ENCODE measurements at regions not wholly inside any gene's neighbourhood (a gene's known extent, or its start where the extent isn't known, plus 50 kb on each side); places are given as distances from the start of the nearest gene placed in this dataset.

DNA sequence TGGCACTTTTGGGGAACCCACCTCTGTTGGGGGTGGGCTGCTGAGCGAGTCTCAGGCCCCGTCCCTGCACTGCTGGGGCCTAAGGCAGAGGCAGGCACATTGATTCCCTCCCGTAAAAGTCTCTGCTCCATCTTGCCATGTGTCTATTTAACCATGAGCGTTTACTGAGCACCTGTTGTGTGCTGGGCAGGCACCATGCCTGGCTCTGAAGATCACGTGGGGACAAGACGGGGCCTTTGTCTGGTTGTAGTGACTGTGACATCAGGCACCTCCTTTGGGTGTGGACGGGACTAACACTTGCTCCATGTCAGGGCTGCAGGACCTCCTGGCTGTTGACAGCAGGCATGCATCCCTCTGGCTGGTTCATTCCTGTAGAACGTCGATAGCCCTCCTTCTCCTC lies 204.7 kb upstream of the CIBAR2 start:
- WGBS (ENCODE audit: extremely low coverage, insufficient coverage, insufficient read length) = no CpG with 5 or more reads among the region's 9 CpGs

DNA sequence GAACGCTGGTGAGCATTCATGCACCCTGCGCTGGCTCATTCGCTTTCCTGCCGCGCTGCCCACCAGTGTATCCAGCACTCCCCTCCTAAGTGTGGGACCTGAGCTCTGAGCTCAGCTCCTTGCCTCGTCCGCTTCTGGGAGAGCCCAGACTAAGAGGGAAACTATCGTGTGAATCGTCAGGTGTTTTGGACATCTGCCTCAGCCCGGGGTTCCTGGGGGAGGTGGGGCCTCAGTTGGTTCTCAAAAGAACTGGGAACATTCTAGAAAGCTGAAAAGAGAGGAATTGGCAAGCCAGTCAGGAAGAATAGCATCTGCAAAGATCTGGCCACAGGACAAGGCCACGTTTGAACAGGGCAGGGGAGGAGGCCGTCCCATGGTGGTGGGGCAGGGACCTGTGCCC lies 205.4 kb upstream of the CIBAR2 start:
- Histone ChIP-seq H2BK5ac (ENCODE audit: low read depth, low read length, poor library complexity) (no peak overlapping the region), H3K9ac (ENCODE audit: low read length) (no peak overlapping the region), H4K91ac (ENCODE audit: low read depth, low read length) (no peak overlapping the region), H3K18ac (ENCODE audit: low read length) (no peak overlapping the region), H2BK12ac (ENCODE audit: low read length) (no peak overlapping the region), H3K4me1 (ENCODE audit: control insufficient read depth in 1 of 2, insufficient read depth in 2 of 2, low read length in 2 of 2) (peaks cover 7 to 11% of the 10 kb centered on the region in 2 experiments), H3K79me2 (ENCODE audit: control insufficient read depth, insufficient read depth, low read length, poor library complexity) (no peaks in the 10 kb centered on the region), H3K27ac (ENCODE audit: low read depth, low read length) (no peak overlapping the region), H3K4me2 (ENCODE audit: low read length) (no peak overlapping the region), H3K36me3 (ENCODE audit: control insufficient read depth in 1 of 2, insufficient read depth in 2 of 2, low read length in 2 of 2) (no peaks in the 10 kb centered on the region), H2AFZ (ENCODE audit: insufficient read depth, low read length, poor library complexity) (no peak overlapping the region), H3K9me3 (ENCODE audit: insufficient read depth, low read depth, low read length) (peaks cover under 1% of the 10 kb centered on the region), H4K8ac (ENCODE audit: low read depth, low read length) (no peak overlapping the region), H3K4me3 (ENCODE audit: low read depth, low read length) (no peak overlapping the region), H3K14ac (ENCODE audit: low read length) (no peak overlapping the region), H3K27me3 (ENCODE audit: insufficient read depth, low read length) (no peaks in the 10 kb centered on the region), H2AK5ac (ENCODE audit: low read length) (no peak overlapping the region), H3K79me1 (ENCODE audit: low read length) (no peaks in the 10 kb centered on the region), H3K23ac (ENCODE audit: low read length) (no peak overlapping the region), H2BK120ac (ENCODE audit: insufficient read depth, low read length, poor library complexity) (no peak overlapping the region), H3K4ac (ENCODE audit: low read depth, low read length) (no peak overlapping the region), H4K12ac (ENCODE audit: low read depth, low read length) (no peak overlapping the region)
- WGBS (ENCODE audit: extremely low coverage, insufficient coverage, insufficient read length) = no CpG with 5 or more reads among the region's 12 CpGs
- DNase-seq = no peak

More for the DNA sequence above, 204.7 kb upstream of the CIBAR2 start:
- H3K4me1 ChIP-seq (ENCODE audit: control insufficient read depth in 1 of 2, insufficient read depth in 2 of 2, low read length in 2 of 2) = peaks cover 12% of the 10 kb centered on the region in 2 experiments
- H3K9me3 ChIP-seq (ENCODE audit: insufficient read depth, low read depth, low read length) = peaks cover 2% of the 10 kb centered on the region
- no peaks in the 10 kb centered on the region for H3K36me3 ChIP-seq (ENCODE audit: control insufficient read depth in 1 of 2, insufficient read depth in 2 of 2, low read length in 2 of 2)
- H2AK5ac ChIP-seq (ENCODE audit: low read length) = no peak overlapping the region
- H4K8ac ChIP-seq (ENCODE audit: low read depth, low read length) = no peak overlapping the region
- H3K9ac ChIP-seq (ENCODE audit: low read length) = no peak overlapping the region
- H2BK120ac ChIP-seq (ENCODE audit: insufficient read depth, low read length, poor library complexity) = no peak overlapping the region
- no peak overlapping the region for H4K12ac ChIP-seq (ENCODE audit: low read depth, low read length)
- no peak overlapping the region for H3K4me2 ChIP-seq (ENCODE audit: low read length)
- no peak for DNase-seq
- H2BK12ac ChIP-seq (ENCODE audit: low read length) = no peak overlapping the region
- H3K27ac ChIP-seq (ENCODE audit: low read depth, low read length) = no peak overlapping the region
- no peak overlapping the region for H2BK5ac ChIP-seq (ENCODE audit: low read depth, low read length, poor library complexity)
- no peak overlapping the region for H3K4me3 ChIP-seq (ENCODE audit: low read depth, low read length)
- H3K23ac ChIP-seq (ENCODE audit: low read length) = no peak overlapping the region
- peak overlapping the region; percentile 22 for H3K18ac ChIP-seq (ENCODE audit: low read length)
- no peaks in the 10 kb centered on the region for H3K79me2 ChIP-seq (ENCODE audit: control insufficient read depth, insufficient read depth, low read length, poor library complexity)
- H2AFZ ChIP-seq (ENCODE audit: insufficient read depth, low read length, poor library complexity) = no peak overlapping the region
- H4K91ac ChIP-seq (ENCODE audit: low read depth, low read length) = no peak overlapping the region
- H3K27me3 ChIP-seq (ENCODE audit: insufficient read depth, low read length) = no peaks in the 10 kb centered on the region
- no peak overlapping the region for H3K14ac ChIP-seq (ENCODE audit: low read length)
- H3K79me1 ChIP-seq (ENCODE audit: low read length) = no peaks in the 10 kb centered on the region
- no peak overlapping the region for H3K4ac ChIP-seq (ENCODE audit: low read depth, low read length)

DNA sequence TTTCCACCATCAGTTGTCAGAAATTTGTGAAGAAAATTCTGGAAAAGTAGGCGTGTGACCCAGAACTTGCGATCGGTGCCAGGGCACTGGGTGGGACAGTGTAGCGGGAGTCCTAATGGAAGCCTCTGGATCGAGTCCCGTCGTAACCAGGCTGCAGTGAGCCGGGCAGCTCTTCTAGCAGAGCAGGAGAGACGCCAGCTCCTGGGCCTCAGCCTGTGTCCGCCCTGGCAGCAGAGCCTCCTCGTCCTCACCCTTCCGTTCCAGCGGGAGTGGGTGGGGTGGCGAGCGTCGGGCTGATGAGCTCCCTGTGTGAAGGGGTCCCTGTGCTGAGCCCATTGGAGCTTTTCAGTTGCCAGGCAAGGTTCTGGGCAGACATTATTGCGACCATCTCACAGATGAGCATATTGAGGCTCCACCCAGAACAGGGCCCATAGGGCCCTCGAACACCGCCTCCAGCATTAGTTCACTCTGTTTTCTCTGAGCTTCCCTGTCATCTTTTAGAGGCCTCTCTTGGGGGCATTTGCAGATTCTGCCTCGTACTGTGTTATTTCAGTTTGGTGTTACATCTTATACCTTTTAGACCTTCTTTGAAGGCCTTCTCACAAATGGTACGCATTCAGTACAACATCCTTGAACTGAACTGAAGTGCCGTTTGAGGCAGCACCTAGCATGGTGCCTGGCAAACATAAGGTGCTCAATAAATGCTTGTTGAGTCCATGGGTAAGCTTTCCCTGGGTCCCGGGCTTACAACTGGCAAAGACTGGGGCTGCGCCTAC lies 207.1 kb upstream of the CIBAR2 start:
- H2BK120ac ChIP-seq (ENCODE audit: insufficient read depth, low read length, poor library complexity) = no peak overlapping the region
- no peak overlapping the region for H3K23ac ChIP-seq (ENCODE audit: low read length)
- H3K4ac ChIP-seq (ENCODE audit: low read depth, low read length) = no peak overlapping the region
- DNase-seq = no peak
- H3K27me3 ChIP-seq (ENCODE audit: insufficient read depth, low read length) = no peaks in the 10 kb centered on the region
- no peak overlapping the region for H4K8ac ChIP-seq (ENCODE audit: low read depth, low read length)
- no peak overlapping the region for H3K18ac ChIP-seq (ENCODE audit: low read length)
- no peak overlapping the region for H3K4me3 ChIP-seq (ENCODE audit: low read depth, low read length)
- no peak overlapping the region for H4K91ac ChIP-seq (ENCODE audit: low read depth, low read length)
- no peak overlapping the region for H2BK5ac ChIP-seq (ENCODE audit: low read depth, low read length, poor library complexity)
- H2AFZ ChIP-seq (ENCODE audit: insufficient read depth, low read length, poor library complexity) = no peak overlapping the region
- no peak overlapping the region for H3K4me2 ChIP-seq (ENCODE audit: low read length)
- no peak overlapping the region for H2AK5ac ChIP-seq (ENCODE audit: low read length)
- no peaks in the 10 kb centered on the region for H3K79me2 ChIP-seq (ENCODE audit: control insufficient read depth, insufficient read depth, low read length, poor library complexity)
- H2BK12ac ChIP-seq (ENCODE audit: low read length) = no peak overlapping the region
- H3K4me1 ChIP-seq (ENCODE audit: control insufficient read depth in 1 of 2, insufficient read depth in 2 of 2, low read length in 2 of 2) = peaks cover 0 to 2% of the 10 kb centered on the region in 2 experiments
- WGBS (ENCODE audit: extremely low coverage, insufficient coverage, insufficient read length) = no CpG with 5 or more reads among the region's 24 CpGs
- H3K27ac ChIP-seq (ENCODE audit: low read depth, low read length) = no peak overlapping the region
- no peaks in the 10 kb centered on the region for H3K9me3 ChIP-seq (ENCODE audit: insufficient read depth, low read depth, low read length)
- no peak overlapping the region for H3K9ac ChIP-seq (ENCODE audit: low read length)
- no peak overlapping the region for H4K12ac ChIP-seq (ENCODE audit: low read depth, low read length)
- H3K79me1 ChIP-seq (ENCODE audit: low read length) = no peaks in the 10 kb centered on the region
- H3K36me3 ChIP-seq (ENCODE audit: control insufficient read depth in 1 of 2, insufficient read depth in 2 of 2, low read length in 2 of 2) = no peaks in the 10 kb centered on the region
- no peak overlapping the region for H3K14ac ChIP-seq (ENCODE audit: low read length)

DNA sequence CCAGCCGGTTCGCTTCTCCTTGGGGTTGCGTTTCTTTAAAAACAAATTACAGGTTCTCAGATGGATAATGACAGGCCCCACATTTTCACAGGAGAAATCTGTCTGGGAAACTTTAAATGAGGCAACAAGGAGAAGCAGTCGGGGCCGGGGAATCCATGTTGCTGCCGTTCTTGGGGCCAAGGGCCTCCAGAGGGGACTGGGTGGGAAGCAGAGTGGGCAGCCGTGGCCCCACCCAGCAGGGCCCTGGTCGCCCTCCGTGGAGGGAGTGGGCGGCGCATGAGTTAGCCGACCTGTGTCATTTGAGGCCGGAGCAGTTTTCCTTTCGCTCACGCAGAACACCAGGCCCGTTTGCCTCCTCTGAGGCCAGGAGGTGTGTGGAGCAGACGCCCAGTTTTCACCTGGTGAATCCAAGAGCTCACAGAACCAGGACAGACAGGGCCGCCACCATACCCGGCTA lies 207.7 kb upstream of the CIBAR2 start:
- Histone ChIP-seq H3K36me3 (ENCODE audit: control insufficient read depth in 1 of 2, insufficient read depth in 2 of 2, low read length in 2 of 2) (no peaks in the 10 kb centered on the region), H3K27ac (ENCODE audit: low read depth, low read length) (no peak overlapping the region), H2AK5ac (ENCODE audit: low read length) (no peak overlapping the region), H2AFZ (ENCODE audit: insufficient read depth, low read length, poor library complexity) (no peak overlapping the region), H3K27me3 (ENCODE audit: insufficient read depth, low read length) (no peaks in the 10 kb centered on the region), H2BK120ac (ENCODE audit: insufficient read depth, low read length, poor library complexity) (no peak overlapping the region), H3K9ac (ENCODE audit: low read length) (no peak overlapping the region), H4K8ac (ENCODE audit: low read depth, low read length) (no peak overlapping the region), H3K79me2 (ENCODE audit: control insufficient read depth, insufficient read depth, low read length, poor library complexity) (no peaks in the 10 kb centered on the region), H3K4me1 (ENCODE audit: control insufficient read depth in 1 of 2, insufficient read depth in 2 of 2, low read length in 2 of 2) (peaks cover 0 to 2% of the 10 kb centered on the region in 2 experiments), H4K91ac (ENCODE audit: low read depth, low read length) (no peak overlapping the region), H4K12ac (ENCODE audit: low read depth, low read length) (no peak overlapping the region), H3K9me3 (ENCODE audit: insufficient read depth, low read depth, low read length) (no peaks in the 10 kb centered on the region), H3K23ac (ENCODE audit: low read length) (no peak overlapping the region), H2BK12ac (ENCODE audit: low read length) (peak overlapping the region; percentile 53), H3K79me1 (ENCODE audit: low read length) (no peaks in the 10 kb centered on the region), H2BK5ac (ENCODE audit: low read depth, low read length, poor library complexity) (no peak overlapping the region), H3K18ac (ENCODE audit: low read length) (no peak overlapping the region), H3K4ac (ENCODE audit: low read depth, low read length) (no peak overlapping the region), H3K14ac (ENCODE audit: low read length) (peak overlapping the region; percentile 36), H3K4me2 (ENCODE audit: low read length) (no peak overlapping the region), H3K4me3 (ENCODE audit: low read depth, low read length) (no peak overlapping the region)
- DNase-seq = no peak
- no CpG with 5 or more reads among the region's 19 CpGs for WGBS (ENCODE audit: extremely low coverage, insufficient coverage, insufficient read length)

Data from trophoblast cell (in vitro differentiated cells and primary cell).